ELR (cell line): ENCODE measurements at regions not wholly inside any gene's neighbourhood (a gene's known extent, or its start where the extent isn't known, plus 50 kb on each side); places are given as distances from the start of the nearest gene placed in this dataset.
A peak's percentile ranks its signal among the peaks of the same experiment; 100 is the strongest.

Experiments
- DNase-seq: peaks from one replicate; pipeline ENCODE4 v3.0.0-alpha.2; 2015; ENCODE audit warnings: low read depth

DNA sequence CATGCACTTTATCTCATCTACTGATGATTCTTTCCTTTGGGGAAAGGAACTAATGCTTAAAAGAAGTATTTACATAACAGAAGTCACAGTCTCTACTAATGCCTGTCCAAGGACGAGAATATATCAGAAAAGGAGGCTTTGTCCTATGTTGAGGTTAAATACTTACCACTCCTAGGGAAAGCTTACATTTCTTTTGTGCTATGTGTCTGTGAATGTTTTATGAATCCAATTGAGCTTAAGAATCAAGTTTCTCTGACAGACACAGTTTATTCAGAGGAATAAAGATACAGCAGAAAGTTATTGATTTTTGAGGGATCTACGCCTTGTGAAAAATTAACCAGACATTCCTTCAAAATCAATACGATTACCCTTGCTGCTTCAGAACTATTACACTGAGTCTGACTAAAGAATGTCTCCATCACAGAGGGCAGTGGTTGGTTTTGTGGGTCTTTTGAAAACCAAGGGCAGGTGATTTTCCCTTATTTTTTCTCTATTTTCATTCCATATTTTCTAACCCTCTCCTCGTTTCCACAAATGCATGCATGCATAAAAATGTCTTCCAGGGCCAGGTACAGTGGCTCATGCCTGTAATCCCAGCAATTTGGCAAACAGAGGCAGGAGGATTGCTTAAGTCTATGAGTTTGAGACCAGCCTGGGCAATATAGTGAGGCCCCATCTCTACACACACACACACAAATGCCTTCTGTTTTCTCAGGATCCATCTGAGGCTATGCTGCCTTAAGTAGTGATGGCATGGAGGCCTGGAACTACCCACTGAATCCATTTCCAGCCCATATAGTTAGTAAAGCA, 1095.1 kb downstream of the GALC start:
- DNase-seq = no peak

DNA sequence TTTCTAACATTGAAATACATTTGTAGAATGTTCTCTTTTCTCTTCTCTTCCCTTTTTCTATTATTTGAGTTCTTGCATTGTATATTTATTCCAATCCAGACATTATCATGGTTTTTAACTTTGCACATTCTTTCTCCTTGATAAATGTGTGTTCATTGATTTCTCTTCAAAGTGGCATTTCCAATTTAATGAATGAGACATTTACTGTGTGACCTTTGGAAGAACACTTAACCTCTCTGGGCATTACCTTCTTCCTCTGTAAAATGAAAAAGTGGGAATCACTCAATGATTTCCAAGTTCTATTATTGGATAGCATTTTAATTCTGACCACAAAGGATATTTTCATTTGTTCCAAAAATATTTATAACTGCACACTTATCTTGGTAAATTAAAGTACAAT, 1095.8 kb downstream of the GALC start:
- DNase-seq = no peak

DNA sequence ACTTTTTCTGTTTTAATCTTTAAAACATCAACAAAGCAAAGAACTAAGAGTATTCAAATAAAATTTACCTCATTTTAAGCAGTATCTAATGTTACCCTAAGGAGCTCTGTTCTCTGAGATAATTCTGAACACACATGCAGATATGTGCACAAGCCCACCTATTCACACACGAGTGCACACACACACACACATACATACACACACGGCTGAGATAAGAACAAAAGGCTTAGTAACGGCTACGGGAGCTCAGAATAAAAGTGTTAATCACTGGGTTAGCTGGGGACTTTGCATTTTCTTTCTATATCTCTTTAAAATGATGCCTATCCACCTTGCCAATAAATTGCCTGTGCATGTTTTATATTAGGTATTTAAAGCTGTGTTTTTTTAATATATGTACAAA, 1096.3 kb downstream of the GALC start:
- no peak for DNase-seq

DNA sequence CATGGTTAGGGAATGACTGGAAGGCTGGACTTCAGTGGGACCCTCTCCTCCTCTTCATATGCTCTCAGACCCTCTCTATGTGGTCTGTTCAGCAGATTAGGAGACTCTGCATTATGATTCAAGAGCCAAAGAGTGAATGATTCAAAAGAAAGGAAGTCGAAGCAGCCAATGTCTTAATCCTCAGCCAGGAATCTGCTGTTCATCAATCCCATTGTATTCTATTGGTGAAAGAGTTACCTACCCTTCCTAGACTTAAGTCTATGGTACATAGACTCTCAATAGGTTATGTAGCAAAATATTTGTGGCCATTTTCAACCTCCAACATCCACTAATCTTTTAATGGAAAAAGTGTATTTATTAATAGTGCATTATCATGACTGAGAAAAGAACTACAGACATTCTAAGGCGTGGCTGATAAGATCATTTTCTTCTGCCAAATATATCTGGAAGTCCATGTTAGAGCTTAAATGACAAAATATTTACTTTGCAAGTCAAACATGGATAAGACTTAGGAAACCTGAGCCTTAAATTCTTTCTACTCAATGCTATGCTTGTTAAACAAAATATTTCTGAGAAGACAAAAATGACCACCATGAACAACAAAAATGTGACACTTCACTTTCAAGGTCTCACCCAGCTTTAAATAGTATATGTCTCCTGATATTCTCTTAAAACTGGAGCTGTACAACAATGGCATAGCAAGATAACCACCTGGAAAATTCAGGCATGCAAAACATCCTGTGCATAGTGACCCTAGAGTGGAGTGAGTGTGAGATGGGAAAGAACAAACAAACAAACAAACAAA, 1100.6 kb downstream of the GALC start:
- DNase-seq = no peak

DNA sequence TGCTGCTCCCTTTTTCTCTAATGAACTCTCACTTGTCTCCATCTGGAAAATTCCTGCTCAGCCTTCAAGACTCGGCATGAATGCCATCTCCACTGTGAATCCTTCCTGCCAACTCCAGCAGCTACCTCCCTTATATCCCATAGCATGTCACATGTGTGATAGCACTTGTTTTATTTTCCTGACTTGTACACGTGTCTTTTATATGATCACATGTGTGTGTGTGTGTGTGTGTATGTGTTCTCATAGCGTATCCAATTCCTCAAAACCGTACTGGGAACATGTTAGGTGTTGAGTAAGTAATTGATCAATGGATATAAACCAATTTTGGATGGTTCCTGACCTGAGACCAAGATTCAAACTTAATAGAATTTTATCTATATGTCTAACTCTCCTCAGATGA, 1107.7 kb downstream of the GALC start:
- DNase-seq = no peak

DNA sequence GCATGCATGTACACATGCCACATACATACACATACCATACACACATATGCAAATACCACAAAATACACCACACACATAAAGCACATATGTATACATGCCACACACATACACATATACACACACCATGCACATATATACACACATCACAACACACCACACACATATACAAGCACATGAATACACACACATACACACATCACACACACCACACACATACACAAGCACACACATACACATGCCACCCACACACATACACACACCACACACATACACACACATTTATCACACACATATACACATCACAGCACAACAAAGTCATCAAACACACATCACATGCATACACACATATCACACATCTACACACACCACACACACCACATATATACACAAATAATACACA, 1108.5 kb downstream of the GALC start:
- no peak for DNase-seq

DNA sequence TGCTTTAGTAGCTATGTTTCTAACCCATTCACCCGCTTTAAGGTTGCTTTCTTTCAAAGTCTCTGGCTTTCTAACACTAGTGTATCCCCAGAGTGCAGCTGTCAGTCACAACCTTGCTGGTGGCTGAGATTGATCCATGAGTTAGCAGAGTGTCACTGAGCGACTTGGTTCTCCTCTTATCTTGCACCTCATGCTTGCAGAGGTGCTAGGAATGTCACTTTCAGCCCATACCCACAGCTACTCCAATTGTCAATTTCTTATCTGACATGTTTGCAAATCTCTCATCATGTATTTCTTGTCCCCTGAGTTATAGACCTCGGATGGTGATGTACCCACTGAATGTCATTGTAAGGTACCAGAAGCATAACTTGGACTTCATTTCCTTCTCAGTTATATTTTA, 1110.2 kb downstream of the GALC start:
- no peak for DNase-seq

DNA sequence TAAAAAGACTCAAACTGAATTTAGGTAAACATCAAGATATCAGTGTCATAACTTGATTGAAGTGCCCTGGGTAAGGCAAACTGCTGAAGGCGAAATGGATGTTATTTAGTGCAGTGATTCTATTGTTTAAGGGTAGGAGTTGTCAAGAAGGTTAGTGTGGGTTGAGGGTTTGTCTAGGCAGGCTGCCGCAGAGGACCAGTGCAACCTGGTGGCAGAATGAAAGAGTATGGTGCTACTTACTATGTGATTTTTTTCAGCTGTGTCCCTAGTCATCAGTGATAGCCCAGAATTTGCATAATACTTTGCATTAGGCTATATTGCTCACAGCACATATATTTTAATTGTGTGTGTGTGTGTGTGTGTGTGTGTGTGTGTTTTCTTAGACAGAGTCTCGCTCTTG, 1127.0 kb downstream of the GALC start:
- DNase-seq = peak; percentile 6

DNA sequence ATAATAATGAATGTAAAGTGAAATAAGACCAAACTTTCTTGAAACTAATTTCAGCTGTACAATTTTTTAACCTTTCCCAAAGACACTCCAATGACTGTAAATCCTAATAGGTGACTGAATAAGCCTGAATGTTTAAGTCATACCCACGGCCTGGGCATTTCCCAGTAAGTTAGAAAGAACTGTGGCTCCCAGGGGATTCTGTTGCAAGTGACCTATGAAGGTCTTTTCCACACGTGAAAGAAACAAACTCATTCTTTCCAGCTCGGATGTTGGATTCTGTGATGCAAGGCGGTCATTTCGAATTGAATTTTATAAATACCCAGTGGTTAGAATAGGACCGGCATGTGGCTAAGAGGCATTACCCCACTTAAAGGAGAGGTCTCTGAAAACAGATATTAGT, 1134.4 kb downstream of the GALC start:
- no peak for DNase-seq

DNA sequence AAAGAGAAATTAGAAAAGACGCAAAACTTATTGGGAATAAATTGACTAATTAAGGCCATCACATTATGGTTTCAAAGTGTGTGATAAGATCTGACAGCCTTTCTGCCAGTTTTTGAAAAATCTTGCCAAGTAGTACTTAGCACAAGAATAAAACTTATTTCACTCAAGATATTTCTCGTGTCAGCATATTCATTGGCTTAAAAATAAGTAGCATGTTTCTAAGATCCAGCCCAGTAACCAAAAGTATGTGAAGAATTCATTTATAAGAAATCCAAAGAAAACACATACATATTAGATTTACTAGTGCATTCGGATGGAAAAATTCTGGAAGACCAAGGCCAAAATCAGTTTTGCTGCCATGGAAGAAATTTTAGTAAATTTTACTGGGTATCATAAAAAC, 1135.0 kb downstream of the GALC start:
- DNase-seq = no peak

DNA sequence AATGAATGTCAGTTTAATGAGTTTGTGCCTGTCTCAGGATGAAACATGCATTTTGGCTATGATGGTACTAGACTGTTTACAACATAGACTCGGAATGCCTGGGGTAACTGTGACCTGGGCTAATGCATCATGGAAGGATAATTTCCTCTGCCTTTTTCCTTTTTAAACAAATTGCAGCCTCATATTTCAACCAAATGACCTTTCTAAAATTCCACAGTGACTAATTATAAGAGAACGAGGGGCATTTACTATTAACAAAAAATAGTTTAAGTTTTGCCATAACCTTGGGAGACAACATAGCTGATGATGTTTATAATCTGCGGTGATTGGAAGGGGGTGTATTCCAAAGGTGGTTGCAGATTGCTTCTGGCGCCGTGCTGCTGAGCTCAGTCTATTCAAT, 1140.5 kb downstream of the GALC start:
- peak; percentile 84 for DNase-seq

DNA sequence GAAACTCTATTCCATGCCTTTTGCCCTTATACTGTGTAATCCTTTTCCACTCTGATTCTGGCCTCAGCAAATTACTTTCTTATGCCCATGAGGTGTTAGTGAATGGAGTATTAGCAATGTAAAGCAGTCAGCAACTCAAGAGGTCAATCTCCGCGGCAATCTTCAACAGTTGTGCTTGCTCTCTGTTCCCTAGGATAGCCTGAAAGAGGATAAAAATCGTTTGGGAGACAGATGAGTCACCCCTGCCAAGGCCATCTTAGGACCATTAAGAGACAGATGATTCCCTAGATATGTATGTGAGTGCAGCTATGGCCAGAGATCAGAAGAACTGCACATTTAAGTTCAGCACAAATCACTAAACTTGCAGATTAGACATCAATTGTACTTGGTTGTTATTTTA, 1145.8 kb downstream of the GALC start:
- peak; percentile 19 for DNase-seq

DNA sequence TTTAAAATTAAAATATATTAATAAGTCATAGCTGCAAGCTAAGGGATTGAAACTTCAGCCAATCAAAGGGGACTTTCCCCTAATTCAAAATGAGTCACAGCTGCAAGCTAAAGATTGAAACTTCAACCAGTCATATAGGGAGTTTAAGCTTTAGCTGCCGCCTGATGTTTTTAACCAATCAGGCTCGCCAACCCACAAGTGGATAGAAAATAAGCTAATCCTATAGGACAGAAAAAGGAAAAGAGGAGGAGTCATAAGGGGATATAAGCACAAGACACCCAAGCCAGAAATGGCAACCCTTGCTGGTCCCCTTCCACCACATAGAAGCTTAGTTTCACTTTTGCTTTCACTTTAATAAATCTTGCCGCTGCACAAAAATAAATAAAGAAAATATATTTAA, 1154.6 kb downstream of the GALC start:
- DNase-seq = peak; percentile 8

DNA sequence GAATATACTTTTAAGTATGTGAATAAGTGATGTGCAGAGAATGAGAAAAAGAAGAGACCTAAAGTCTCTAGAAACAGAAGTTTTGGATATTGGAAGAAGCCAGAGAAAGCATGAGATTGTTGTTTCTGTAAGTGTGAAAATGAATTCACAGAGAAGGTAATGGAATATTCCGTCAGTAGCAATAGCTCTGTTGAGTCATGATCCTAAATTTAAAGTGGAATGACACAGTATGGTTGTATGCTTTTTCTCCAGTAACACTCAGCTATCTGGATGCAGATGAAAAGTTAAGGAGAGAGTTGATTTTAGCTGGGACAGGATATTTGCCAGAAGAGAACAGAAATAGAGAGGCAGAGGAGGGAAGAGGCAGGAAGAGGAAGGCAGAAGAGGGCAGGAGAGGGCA, 1166.3 kb downstream of the GALC start:
- no peak for DNase-seq

DNA sequence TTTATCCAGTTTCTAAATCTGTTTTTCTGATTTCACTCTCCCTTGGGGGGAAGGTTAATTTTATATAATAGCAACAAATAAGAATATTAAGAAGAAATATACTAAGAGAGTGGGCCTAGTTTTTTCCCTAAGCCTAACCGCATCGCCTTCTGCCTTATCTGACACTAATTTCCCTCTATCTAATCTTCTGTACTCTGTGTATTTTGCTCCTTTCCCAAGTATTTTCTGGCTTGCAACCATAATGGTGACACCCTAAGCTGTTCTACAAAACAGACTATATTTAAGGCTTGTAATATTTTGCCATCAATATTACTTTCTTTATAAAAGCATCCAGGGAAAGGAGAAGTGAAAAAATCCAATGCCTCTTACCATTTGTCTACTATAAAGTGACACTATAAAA, 1168.8 kb downstream of the GALC start:
- no peak for DNase-seq

DNA sequence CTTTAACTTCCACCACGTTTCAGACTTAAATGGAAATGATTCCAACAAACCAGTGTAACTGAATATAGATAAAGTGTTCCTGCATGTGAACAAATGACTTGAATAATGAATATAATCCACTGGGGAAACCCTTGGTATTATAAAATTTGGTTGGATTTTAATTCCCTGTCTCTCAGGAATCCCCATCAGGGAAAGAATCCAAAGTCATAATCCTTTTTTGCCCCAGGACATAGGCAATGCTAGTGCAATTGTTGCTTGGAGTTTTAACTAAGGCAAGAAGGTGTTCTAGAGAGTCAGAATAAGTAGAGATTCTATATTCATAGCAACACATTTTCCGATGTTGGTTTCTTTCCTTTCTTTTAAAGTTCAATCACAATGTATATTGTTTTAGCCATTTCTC, 1169.4 kb downstream of the GALC start:
- DNase-seq = no peak

DNA sequence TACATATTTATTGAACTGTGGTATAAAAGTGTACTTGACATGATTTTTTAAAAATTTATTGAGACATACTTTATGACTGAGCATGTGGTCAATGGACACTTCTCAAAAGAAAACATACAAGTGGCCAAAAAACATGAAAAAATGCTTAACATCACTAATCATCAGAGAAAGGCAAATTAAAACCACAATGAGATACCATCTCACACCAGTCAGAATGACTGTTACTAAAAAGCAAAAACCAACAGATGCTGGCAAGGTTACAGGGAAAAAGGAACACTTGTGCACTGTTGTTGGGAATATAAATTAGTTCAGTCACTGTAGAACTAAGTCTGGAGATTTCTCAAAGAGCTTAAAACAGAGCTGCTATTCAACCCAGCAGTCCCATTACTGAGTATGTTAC, 1177.6 kb downstream of the GALC start:
- DNase-seq = no peak

DNA sequence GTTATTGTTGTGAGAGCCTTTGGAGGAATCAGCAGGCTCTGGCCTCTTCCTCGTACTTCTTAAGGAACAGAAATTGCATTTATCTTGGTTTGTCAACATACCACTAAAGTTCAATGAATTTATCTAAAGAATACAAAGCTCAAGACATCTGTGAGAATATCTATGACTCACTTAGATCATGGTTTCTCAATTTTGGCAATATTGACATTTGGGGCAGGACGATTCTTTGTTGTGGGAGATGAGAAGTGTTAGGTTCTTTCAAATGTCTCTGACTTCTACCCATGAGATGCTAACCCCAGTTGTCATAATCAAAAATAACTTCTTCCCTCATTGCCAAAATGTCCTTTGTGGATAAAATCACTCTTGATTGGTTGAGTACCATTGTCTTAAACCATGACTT, 1190.3 kb downstream of the GALC start:
- no peak for DNase-seq

DNA sequence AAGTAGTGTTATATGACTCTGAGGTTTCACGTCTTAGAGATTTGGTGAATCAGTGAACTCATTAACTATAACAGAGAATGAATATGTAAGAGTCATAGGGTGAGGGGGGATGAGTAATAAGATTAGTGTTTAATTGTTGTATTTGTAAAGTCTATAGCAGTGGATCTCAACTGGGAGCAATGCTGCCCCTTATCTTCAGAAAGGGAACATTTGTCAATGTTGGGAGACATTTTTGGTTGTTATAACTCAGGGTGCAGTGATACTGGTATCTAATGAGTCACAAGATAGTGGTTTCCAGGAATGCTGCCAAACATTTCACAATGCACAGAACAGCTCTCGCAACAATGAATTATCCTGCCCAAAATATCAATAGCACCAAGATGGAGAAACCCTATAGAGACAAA, 1193.7 kb downstream of the GALC start:
- peak; percentile 91 for DNase-seq

DNA sequence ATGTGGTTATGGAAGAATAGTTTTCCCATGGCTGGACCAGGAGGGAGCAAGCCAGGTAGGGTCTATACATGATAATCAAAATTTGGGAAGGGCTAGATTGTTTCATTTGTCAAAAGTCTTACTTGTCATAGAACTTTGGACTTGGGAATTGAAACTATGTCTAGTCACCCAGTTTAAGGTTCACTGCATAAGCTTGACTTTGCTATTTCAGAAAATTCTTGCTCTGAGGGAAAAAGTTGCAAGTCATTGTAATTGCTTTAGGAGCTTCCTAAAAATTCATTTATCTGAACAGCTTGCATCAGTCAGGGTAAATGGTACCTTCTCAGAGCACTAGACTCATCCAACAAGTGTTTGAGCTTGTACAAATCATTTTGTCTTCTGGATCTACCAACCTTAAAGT, 1194.7 kb downstream of the GALC start:
- no peak for DNase-seq

DNA sequence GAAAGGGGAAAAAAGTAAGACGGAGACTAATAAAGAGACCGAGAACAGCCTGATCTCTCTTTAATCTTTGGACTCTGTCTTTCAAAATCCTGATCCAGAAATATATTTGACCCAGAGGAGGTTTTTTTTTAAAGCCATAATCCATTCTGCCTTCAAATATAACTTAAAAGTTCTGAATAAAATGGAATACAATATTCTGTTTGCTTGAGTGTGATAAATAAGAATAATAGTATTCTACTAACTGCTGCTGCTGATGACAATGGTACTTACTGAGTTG, 1196.0 kb downstream of the GALC start:
- DNase-seq = no peak

DNA sequence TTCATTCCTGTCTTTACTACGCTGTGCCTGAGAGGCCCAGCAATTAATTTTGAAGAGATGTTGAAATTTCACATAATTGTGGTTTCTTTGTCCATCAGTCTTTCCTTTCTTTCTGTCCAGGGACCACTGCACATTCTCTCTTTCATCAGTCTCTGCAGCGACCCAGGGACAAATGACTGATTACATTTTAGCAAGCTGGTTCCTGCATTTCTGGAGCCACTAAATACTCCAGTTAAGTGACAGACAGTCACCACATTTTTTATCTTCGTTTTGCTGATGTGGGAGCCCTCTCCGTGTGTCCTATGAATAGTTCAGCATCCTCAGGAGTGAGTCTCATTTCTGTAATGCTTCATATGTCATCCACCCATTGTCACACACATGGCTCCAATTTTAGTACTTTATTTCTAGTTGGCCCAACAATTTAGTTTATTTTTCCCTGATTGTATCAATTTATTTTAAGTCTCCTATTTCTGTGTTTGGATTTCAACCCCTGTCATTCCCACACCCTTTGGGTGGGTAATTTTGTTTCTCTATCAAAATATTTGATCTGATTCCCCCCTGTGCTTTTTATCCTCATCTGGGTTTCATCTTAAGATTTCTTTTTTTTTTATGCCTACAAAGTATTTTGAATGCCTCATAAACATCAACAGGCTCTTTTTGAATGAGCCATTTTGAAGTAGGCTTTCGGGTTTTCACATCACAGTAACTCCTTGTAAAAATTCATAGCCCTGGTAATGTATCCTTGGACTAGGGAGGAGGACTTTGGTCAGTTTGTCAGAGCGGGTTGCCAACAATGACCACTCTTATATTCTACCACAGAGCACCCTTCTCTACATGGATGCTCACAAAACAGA, 1196.5 kb downstream of the GALC start:
- no peak for DNase-seq

DNA sequence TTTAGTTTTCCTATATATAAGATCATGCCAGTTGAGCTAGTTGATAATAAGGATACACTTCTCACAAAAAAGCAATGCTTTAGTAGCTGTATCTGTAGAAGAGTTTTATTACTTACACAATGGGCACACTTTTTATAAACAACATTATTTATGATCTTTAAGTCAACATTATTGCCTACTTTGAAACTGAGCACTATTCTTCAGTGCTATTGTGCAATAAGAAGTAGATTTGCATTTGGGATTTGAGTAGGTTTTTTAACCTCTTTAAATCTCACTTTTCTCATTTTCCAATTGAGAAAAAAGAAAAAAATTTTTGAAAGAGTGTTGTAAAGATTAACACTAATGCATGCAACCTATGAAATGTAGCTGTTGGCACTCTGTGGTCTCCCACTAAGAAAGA, 1198.3 kb downstream of the GALC start:
- DNase-seq = no peak
